Keratinocyte (primary cell): ENCODE measurements at regions not wholly inside any gene's neighbourhood (a gene's known extent, or its start where the extent isn't known, plus 50 kb on each side); places are given as distances from the start of the nearest gene placed in this dataset.

Experiments
- EZH2 ChIP-seq: IDR thresholded peaks from one replicate; pipeline ENCODE4 v1.6.1; 2012; ENCODE audit warnings: inconsistent platforms, mild to moderate bottlenecking, low read length, moderate library complexity
- TF ChIP-seq, protein P1 (sequence below), 3 experiments: IDR thresholded peaks in 1 of 3; conservative IDR thresholded peaks in 1 of 3; optimal IDR thresholded peaks in 1 of 3; 2 replicates in 2 of 3; 3 replicates in 1 of 3; pipeline versions ENCODE3 to v1.5.1; 2011; ENCODE audit warnings: low read length in 3 of 3, mild to moderate bottlenecking in 3 of 3, moderate library complexity in 2 of 3, control low read depth in 1 of 3, inconsistent platforms in 1 of 3; ENCODE audit not compliant: insufficient read depth in 2 of 3; ENCODE audit errors: extremely low read depth in 1 of 3

DNA sequence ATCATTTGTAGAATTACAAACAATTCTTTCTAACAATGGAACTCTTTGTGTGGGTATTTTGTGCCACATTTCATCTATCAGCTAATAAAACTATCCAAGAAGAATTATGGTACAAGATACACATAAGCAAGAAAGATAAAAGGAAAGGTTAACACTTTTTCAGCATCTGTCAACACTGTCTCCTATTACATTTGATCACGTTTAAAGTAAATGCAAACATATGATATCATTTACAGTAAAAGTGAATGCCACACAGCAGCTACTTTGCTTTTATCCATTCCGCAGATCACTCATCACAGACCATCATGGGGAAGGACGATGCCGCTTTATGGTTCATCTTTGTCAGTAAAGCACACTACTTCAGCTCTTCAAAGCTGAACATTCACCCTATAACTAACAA is 456.4 kb upstream of the MANEA start:
- TF ChIP-seq, protein P1, sequence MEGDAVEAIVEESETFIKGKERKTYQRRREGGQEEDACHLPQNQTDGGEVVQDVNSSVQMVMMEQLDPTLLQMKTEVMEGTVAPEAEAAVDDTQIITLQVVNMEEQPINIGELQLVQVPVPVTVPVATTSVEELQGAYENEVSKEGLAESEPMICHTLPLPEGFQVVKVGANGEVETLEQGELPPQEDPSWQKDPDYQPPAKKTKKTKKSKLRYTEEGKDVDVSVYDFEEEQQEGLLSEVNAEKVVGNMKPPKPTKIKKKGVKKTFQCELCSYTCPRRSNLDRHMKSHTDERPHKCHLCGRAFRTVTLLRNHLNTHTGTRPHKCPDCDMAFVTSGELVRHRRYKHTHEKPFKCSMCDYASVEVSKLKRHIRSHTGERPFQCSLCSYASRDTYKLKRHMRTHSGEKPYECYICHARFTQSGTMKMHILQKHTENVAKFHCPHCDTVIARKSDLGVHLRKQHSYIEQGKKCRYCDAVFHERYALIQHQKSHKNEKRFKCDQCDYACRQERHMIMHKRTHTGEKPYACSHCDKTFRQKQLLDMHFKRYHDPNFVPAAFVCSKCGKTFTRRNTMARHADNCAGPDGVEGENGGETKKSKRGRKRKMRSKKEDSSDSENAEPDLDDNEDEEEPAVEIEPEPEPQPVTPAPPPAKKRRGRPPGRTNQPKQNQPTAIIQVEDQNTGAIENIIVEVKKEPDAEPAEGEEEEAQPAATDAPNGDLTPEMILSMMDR (optimal IDR thresholded peaks at IDR 0.05 in 1 of 3, IDR thresholded peaks at IDR 0.05 in 1 of 3, conservative IDR thresholded peaks at IDR 0.05 in 1 of 3; ENCODE audit: extremely low read depth in 1 of 3, insufficient read depth in 2 of 3, low read length in 3 of 3): no peak
- TF ChIP-seq EZH2: no peak
